ENCODE measurements at regions not wholly inside any gene's neighbourhood (a gene's known extent, or its start where the extent isn't known, plus 50 kb on each side); places are given as distances from the start of the nearest gene placed in this dataset.

DNA sequence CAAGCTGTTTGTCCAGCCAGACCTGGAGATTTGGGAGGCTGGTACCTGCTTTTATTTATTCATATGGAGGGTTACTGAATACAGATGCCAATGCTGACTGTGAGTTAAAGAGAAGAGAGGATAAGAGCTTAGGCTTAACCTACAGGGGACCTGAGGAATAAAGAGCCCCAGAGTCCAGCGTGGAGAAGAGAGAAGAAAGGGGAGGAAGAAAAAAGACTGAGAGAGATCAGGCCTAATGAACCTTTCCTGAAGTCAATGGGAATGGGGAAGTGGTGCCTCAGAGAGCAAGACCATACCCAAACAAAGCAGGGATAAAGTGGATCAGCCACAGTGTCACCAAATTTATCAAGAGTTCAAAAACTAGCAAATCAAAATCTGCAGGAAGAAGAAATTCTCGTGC, 348.6 kb upstream of the KCNH7 start:
- H3K27ac ChIP-seq (ENCODE audit: low read length), result no peak overlapping the region
- H3K9me3 ChIP-seq (ENCODE audit: insufficient read depth, low read length), result no peaks in the 10 kb centered on the region
- H3K4me3 ChIP-seq (ENCODE audit: low read length), result no peak overlapping the region
- H3K4me2 ChIP-seq (ENCODE audit: low read length), result no peak overlapping the region
- no peak overlapping the region for H2AFZ ChIP-seq (ENCODE audit: low read depth, low read length)
- no peaks in the 10 kb centered on the region for H3K36me3 ChIP-seq (replicated peaks; ENCODE audit: low read depth, low read length)
- no peaks in the 10 kb centered on the region for H3K27me3 ChIP-seq (ENCODE audit: low read depth, low read length)
- peaks cover 3% of the 10 kb centered on the region; the same call in 1 of the 2 replicates for H3K4me1 ChIP-seq (ENCODE audit: low read length)
- H3K9ac ChIP-seq (ENCODE audit: low read length), result no peak overlapping the region
- H4K20me1 ChIP-seq (ENCODE audit: insufficient read depth, low read length), result 0 out of 2 replicates have a peak, but pooled peaks cover 3% of the 10 kb centered on the region
- TF ChIP-seq EZH2phosphoT487 (IDR thresholded peaks at IDR 0.05; ENCODE audit: low read depth), result no peak
- TF ChIP-seq CTCF (IDR thresholded peaks at IDR 0.05; ENCODE audit: low read depth, low read length), result no peak
- H3K79me2 ChIP-seq (ENCODE audit: low read length), result no peaks in the 10 kb centered on the region

DNA sequence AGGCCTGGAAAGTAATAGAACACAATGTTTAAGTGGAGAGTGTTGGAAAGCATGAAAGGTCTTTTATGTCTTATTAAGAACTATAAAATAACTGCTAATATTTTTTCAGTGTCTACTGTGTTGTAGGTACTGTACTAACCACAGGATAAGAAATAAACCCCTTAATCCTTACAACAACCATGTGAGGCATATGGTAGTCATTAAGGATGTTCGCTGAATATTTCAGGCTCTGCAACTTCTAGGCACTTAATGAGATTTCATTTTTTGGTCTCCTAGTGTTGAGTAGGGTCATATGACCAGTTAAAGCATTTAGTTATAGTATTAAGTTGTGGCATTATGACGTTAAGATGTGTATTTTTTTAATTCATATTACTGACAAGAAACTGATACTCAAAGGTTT, 346.6 kb upstream of the KCNH7 start:
- H3K4me3 ChIP-seq (ENCODE audit: low read length), result no peak overlapping the region
- H3K79me2 ChIP-seq (ENCODE audit: low read length), result no peaks in the 10 kb centered on the region
- H3K9ac ChIP-seq (ENCODE audit: low read length), result no peak overlapping the region
- no peak overlapping the region for H3K4me2 ChIP-seq (ENCODE audit: low read length)
- no peak overlapping the region for H2AFZ ChIP-seq (ENCODE audit: low read depth, low read length)
- H3K27ac ChIP-seq (ENCODE audit: low read length), result no peak overlapping the region
- no peaks in the 10 kb centered on the region for H3K27me3 ChIP-seq (ENCODE audit: low read depth, low read length)
- H4K20me1 ChIP-seq (ENCODE audit: insufficient read depth, low read length), result 0 out of 2 replicates have a peak, but pooled peaks cover 3% of the 10 kb centered on the region
- H3K36me3 ChIP-seq (replicated peaks; ENCODE audit: low read depth, low read length), result no peaks in the 10 kb centered on the region
- H3K9me3 ChIP-seq (ENCODE audit: insufficient read depth, low read length), result no peaks in the 10 kb centered on the region
- no peak for TF ChIP-seq EZH2phosphoT487 (IDR thresholded peaks at IDR 0.05; ENCODE audit: low read depth)
- no peak for TF ChIP-seq CTCF (IDR thresholded peaks at IDR 0.05; ENCODE audit: low read depth, low read length)
- H3K4me1 ChIP-seq (ENCODE audit: low read length), result peaks cover 14% of the 10 kb centered on the region

- no peaks in the 10 kb centered on the region for H3K27me3 ChIP-seq (ENCODE audit: low read depth, low read length)
- no peaks in the 10 kb centered on the region for H3K79me2 ChIP-seq (ENCODE audit: low read length)
- H3K4me3 ChIP-seq (ENCODE audit: low read length), result no peak overlapping the region
- no peaks in the 10 kb centered on the region for H3K9me3 ChIP-seq (ENCODE audit: insufficient read depth, low read length)
- H3K4me1 ChIP-seq (ENCODE audit: low read length), result peaks cover 14% of the 10 kb centered on the region
- H3K9ac ChIP-seq (ENCODE audit: low read length), result no peak overlapping the region
- no peak overlapping the region for H3K27ac ChIP-seq (ENCODE audit: low read length)
- no peaks in the 10 kb centered on the region for H3K36me3 ChIP-seq (replicated peaks; ENCODE audit: low read depth, low read length)
- TF ChIP-seq EZH2phosphoT487 (IDR thresholded peaks at IDR 0.05; ENCODE audit: low read depth) (no peak), CTCF (IDR thresholded peaks at IDR 0.05; ENCODE audit: low read depth, low read length) (peak; percentile 72)
- no peak overlapping the region for H3K4me2 ChIP-seq (ENCODE audit: low read length)
- no peak overlapping the region for H2AFZ ChIP-seq (ENCODE audit: low read depth, low read length)
- H4K20me1 ChIP-seq (ENCODE audit: insufficient read depth, low read length), result 0 out of 2 replicates have a peak, but pooled peaks cover 3% of the 10 kb centered on the region
Observed at GRCh38 chr2:163182764-163183354, 344.3 kb upstream of the KCNH7 start.

DNA sequence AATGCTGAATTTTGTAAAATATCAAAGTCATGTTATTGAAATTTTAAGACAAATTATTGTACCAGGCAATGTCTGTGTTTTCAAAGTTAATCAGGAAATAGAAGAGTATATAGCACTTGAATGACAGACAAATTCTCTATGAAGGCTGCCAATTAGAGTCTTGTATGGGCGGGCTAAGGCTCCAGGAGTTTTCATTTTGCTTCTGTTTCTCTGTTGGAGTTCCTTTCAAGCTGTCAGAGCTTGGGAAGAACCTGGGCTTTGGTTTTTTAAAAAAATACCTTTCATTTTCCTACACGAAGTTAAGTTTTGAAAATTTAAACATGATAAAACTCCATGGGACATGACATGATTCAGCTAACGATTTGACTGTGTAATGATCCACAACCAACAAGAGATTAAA, 339.0 kb upstream of the KCNH7 start:
- no peak overlapping the region for H3K27ac ChIP-seq (ENCODE audit: low read length)
- no peak overlapping the region for H3K4me2 ChIP-seq (ENCODE audit: low read length)
- H3K79me2 ChIP-seq (ENCODE audit: low read length), result no peaks in the 10 kb centered on the region
- no peaks in the 10 kb centered on the region for H3K36me3 ChIP-seq (replicated peaks; ENCODE audit: low read depth, low read length)
- TF ChIP-seq CTCF (IDR thresholded peaks at IDR 0.05; ENCODE audit: low read depth, low read length), result no peak
- no peak for TF ChIP-seq EZH2phosphoT487 (IDR thresholded peaks at IDR 0.05; ENCODE audit: low read depth)
- no peak overlapping the region for H3K9ac ChIP-seq (ENCODE audit: low read length)
- no peak overlapping the region for H3K4me3 ChIP-seq (ENCODE audit: low read length)
- no peaks in the 10 kb centered on the region for H3K9me3 ChIP-seq (ENCODE audit: insufficient read depth, low read length)
- 0 out of 2 replicates have a peak, but pooled peaks cover 3% of the 10 kb centered on the region for H4K20me1 ChIP-seq (ENCODE audit: insufficient read depth, low read length)
- no peak overlapping the region for H2AFZ ChIP-seq (ENCODE audit: low read depth, low read length)
- H3K27me3 ChIP-seq (ENCODE audit: low read depth, low read length), result peaks cover 11% of the 10 kb centered on the region; the same call in 1 of the 2 replicates
- H3K4me1 ChIP-seq (ENCODE audit: low read length), result peaks cover 13% of the 10 kb centered on the region

All from OCI-LY3 (cell line).